HG02870 (cell line): ENCODE measurements at regions not wholly inside any gene's neighbourhood (a gene's known extent, or its start where the extent isn't known, plus 50 kb on each side); places are given as distances from the start of the nearest gene placed in this dataset.

Experiments used
- ATAC-seq: cut with Tn5 transposase; IDR thresholded peaks from one replicate; pipeline ENCODE4 v1.9.1; 2021; ENCODE audit warnings: mild to moderate bottlenecking, moderate library complexity; ENCODE audit not compliant: unreplicated experiment

GRCh38 chr2:14826518-14826917 lies 194.0 kb downstream of the LRATD1 start:
- no peak for ATAC-seq

DNA sequence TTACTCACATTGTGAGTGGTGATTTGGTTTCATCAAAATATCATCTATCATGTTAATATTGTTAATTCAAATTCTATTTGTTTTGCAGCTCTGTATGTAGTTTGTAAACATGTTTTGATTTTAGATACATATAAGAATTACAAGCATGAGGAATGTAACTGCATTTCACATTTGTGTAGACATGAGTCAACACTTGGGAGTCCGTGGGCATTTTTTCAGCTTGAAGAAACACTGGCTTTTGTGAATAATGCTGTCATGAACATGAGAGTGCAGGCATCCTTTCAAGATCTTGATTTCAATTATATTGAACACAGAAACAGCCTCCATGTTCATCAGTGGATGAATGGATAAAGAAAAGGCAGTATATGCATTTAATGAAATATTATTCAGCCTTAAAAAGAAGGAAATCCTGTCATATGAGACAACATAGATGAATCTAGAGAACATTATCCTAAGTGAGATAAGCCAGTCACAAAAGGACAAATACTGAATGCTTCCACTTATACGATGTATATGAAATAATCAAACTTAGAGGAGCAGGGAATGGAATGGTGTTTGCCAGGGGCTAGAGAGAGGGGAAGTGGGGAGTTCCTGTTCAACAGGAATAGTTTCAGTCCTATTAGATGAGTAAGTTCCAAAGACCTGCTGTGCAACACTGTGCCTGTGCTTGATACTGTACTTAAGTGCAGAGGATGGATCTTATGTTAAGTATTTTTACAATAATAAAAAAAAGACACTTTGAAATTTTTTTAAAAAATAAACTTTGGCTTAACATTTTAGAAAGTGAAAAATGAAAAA lies 194.9 kb downstream of the LRATD1 start:
- no peak for ATAC-seq

GRCh38 chr2:14828223-14828622 lies 195.7 kb downstream of the LRATD1 start:
- no peak for ATAC-seq

DNA sequence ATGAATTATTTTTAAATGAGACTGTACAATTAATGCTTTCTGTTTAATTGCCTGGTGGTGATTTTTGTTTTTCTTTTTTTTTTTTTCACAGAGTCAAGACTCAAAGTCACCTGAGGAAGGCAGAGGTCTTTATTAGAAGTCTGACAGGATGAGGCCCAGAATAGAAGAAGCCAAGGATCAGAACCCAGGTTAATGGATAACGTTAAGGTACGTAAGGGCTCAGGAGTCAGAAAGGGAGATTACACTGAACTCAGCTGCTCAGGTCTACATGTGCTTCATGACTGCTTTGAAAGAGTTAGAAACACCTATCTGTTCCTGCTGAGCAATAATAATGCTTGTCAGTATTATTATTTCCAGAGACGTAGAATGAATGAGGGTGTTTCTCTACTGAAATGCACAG lies 196.5 kb downstream of the LRATD1 start:
- no peak for ATAC-seq

GRCh38 chr2:14831458-14831857 lies 198.9 kb downstream of the LRATD1 start:
- no peak for ATAC-seq

GRCh38 chr2:14843507-14844204 lies 211.1 kb downstream of the LRATD1 start:
- peak; percentile 67 for ATAC-seq

DNA sequence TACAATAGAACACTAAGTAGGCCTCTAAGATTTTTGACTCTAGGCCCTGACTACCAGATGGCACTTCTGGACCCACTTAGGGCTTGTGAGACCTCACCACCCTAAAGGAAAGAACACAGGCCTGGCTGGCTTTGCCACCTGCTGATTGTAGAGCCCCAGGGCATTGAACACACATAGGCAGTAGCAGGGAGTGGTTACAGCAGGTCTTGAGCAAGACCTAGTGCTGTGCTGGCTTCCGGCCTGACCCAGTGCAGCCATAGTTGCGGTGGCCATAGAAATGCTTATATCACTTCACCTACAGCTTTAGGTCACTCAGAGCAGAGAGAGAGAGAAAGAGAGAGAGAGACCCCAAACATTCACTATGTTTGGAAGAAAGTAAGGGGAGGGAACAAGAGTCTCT lies 223.2 kb downstream of the LRATD1 start:
- no peak for ATAC-seq

DNA sequence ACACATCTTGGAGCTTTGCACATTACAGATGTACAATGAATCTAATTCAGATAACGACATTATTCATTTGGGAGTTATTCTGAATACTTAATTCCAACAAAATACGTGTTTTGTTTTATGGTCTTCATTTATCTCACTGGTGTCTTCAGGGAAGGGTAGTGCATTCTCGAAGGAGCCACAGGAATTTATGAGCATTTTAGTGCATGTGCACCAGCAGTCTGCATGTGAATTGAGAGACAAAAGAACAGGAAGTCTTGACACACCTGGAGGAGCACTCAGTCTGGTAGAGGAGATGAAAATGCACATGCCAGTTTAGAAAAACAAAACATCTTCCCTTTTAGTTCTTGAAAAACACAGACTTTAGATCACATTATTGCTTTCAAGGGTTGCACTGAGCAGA lies 228.7 kb downstream of the LRATD1 start:
- no peak for ATAC-seq

DNA sequence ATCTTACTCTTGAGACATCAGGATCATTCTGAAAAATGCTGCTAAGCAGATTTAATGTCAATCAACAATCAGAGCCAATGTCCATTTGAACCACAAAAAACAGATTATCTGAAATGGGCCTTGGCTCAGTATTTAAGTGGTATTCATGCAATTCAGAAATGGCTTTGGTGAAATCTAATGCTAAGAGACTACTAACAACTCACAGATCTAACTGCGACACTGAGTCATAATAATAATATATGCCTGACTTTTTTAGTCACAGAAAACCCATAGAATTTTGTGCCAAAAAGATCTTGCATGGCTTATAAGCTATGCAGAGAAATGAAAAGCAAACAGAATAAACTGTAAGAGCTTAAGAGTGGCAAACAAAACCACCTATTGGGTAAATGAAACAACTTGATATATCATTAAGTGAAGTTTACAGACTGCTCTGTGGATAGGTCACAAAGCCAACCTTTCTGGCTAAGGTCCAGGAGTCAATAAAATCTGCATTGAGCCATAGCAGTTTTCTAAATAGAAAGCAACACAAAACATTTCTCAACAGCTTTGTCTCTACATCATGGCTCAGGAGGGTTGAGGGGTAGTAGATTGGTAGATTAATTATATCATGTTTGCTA lies 234.3 kb downstream of the LRATD1 start:
- no peak for ATAC-seq

- ATAC-seq = no peak
Measured at GRCh38 chr2:14867853-14868252, 235.3 kb downstream of the LRATD1 start.

GRCh38 chr2:14872779-14873325 lies 240.3 kb downstream of the LRATD1 start:
- no peak for ATAC-seq

- no peak for ATAC-seq
Measured at GRCh38 chr2:14881651-14882327, 249.3 kb downstream of the LRATD1 start.

DNA sequence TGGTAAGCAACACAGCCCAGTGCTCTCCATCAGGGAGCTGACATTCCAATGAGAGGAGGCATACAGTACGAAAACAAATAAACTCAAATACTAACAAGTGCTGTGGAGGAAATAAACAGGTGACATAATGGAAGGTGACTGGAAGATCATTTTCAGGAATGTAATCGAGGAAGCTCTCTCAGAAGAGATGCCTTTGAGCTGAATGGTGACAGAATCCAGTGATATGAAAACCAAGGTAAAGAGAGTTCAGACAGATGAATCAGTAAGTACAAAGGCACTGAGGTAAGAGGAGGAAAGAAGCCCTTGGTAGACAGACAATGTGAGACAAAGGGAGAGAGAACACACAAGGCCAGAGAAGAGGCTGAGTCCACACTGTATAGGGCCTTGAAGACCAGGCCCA lies 252.1 kb downstream of the LRATD1 start:
- ATAC-seq = no peak

DNA sequence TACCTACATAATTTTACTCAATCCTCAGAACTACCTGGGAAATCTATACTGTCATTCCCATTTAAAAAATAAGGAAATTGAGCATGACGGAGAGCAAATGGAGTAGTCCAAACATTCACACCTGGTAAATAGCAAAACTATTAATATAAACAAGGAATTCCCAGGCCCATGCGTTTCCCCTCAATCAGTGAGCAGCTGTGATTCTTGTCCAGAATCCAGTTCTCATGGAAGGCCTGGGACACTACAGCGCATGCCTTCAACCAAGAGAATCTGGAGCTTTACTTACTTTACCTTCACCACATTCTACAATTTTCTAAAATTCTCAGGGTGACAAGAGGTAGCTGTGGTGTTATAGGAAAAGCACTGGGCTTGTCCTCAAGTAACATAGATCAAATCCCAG lies 259.0 kb downstream of the LRATD1 start:
- ATAC-seq = no peak

GRCh38 chr2:14896330-14897030 lies 264.0 kb downstream of the LRATD1 start:
- no peak for ATAC-seq

- no peak for ATAC-seq
Measured at GRCh38 chr2:14899621-14900414, 267.3 kb downstream of the LRATD1 start.

GRCh38 chr2:14901737-14902136 lies 269.2 kb downstream of the LRATD1 start:
- no peak for ATAC-seq

DNA sequence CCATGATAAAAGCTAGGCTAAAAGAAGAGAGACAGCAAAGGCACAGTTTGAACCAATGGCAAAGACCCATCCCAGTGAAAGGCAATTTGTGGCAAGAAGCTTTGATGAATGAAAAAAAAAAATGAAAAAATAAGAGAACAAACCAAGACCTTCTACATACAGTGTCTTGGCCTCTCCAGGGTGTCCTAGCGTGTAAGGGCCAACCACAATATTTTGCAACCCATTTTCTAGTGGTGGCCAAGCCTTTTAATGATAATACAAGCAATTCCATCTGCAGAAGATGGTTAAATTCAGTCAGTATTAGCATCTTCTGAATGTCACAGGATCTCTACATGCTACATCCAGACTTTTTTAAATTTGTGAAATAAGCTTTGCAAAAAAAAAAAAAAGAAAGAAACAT lies 270.4 kb downstream of the LRATD1 start:
- no peak for ATAC-seq

GRCh38 chr2:14903709-14904374 lies 271.3 kb downstream of the LRATD1 start:
- ATAC-seq = peak; percentile 99
